ENCODE measurements at regions not wholly inside any gene's neighbourhood (a gene's known extent, or its start where the extent isn't known, plus 50 kb on each side); places are given as distances from the start of the nearest gene placed in this dataset.

- H3K4me3 ChIP-seq, result no peak overlapping the region
- H3K9me3 ChIP-seq, result no peaks in the 10 kb centered on the region
- H3K27me3 ChIP-seq, result peaks cover 95% of the 10 kb centered on the region
- DNase-seq, result no peak
- H3K36me3 ChIP-seq, result no peaks in the 10 kb centered on the region
Measured at GRCh38 chr17:79251824-79252223, 177.2 kb downstream of the ENGASE start.

GRCh38 chr17:79249929-79250521, 175.4 kb downstream of the ENGASE start:
- Histone ChIP-seq H3K4me3 (no peak overlapping the region), H3K9me3 (no peaks in the 10 kb centered on the region; the same call in 1 of the 2 replicates), H3K36me3 (no peaks in the 10 kb centered on the region), H3K27me3 (peaks cover 93% of the 10 kb centered on the region)
- no peak for DNase-seq

GRCh38 chr17:79248843-79249493, 174.3 kb downstream of the ENGASE start:
- H3K27me3 ChIP-seq, result peaks cover 87% of the 10 kb centered on the region

GRCh38 chr17:79246225-79247190, 171.9 kb downstream of the ENGASE start:
- Histone ChIP-seq H3K9me3 (peaks cover 2% of the 10 kb centered on the region; the same call in 1 of the 2 replicates), H3K36me3 (no peaks in the 10 kb centered on the region), H3K27me3 (peaks cover 81% of the 10 kb centered on the region), H3K4me3 (no peak overlapping the region)
- DNase-seq, result no peak

More at GRCh38 chr17:79248843-79249493, 174.3 kb downstream of the ENGASE start:
- H3K9me3 ChIP-seq, result peaks cover 2% of the 10 kb centered on the region; the same call in 1 of the 2 replicates
- H3K36me3 ChIP-seq, result no peaks in the 10 kb centered on the region
- DNase-seq, result no peak
- no peak overlapping the region for H3K4me3 ChIP-seq

GRCh38 chr17:79244665-79245064, 170.0 kb downstream of the ENGASE start:
- Histone ChIP-seq H3K9me3 (peaks cover 2% of the 10 kb centered on the region; the same call in 1 of the 2 replicates), H3K36me3 (no peaks in the 10 kb centered on the region), H3K27me3 (peaks cover 78% of the 10 kb centered on the region), H3K4me3 (no peak overlapping the region)
- no peak for DNase-seq

GRCh38 chr17:79243996-79244395, 169.4 kb downstream of the ENGASE start:
- DNase-seq, result no peak
- Histone ChIP-seq H3K36me3 (no peaks in the 10 kb centered on the region), H3K27me3 (peaks cover 78% of the 10 kb centered on the region), H3K4me3 (no peak overlapping the region), H3K9me3 (peaks cover 2% of the 10 kb centered on the region; the same call in 1 of the 2 replicates)

GRCh38 chr17:79243603-79243990, 169.0 kb downstream of the ENGASE start:
- Histone ChIP-seq H3K9me3 (peaks cover 2% of the 10 kb centered on the region; the same call in 1 of the 2 replicates), H3K4me3 (no peak overlapping the region), H3K36me3 (no peaks in the 10 kb centered on the region), H3K27me3 (peaks cover 78% of the 10 kb centered on the region)
- no peak for DNase-seq

GRCh38 chr17:79242873-79243602, 168.4 kb downstream of the ENGASE start:
- peaks cover 78% of the 10 kb centered on the region for H3K27me3 ChIP-seq
- DNase-seq, result no peak
- H3K9me3 ChIP-seq, result peaks cover 2% of the 10 kb centered on the region; the same call in 1 of the 2 replicates
- H3K4me3 ChIP-seq, result no peak overlapping the region
- H3K36me3 ChIP-seq, result no peaks in the 10 kb centered on the region

- Histone ChIP-seq H3K4me3 (no peak overlapping the region), H3K9me3 (peaks cover 2% of the 10 kb centered on the region; the same call in 1 of the 2 replicates), H3K27me3 (peaks cover 75% of the 10 kb centered on the region), H3K36me3 (no peaks in the 10 kb centered on the region)
- no peak for DNase-seq
Measured at GRCh38 chr17:79242393-79242792, 167.8 kb downstream of the ENGASE start.

- H3K36me3 ChIP-seq, result no peaks in the 10 kb centered on the region
- DNase-seq, result no peak
- peaks cover 2% of the 10 kb centered on the region; the same call in 1 of the 2 replicates for H3K9me3 ChIP-seq
- H3K4me3 ChIP-seq, result no peak overlapping the region
- H3K27me3 ChIP-seq, result peaks cover 77% of the 10 kb centered on the region
Measured at GRCh38 chr17:79241616-79242015, 167.0 kb downstream of the ENGASE start.

- Histone ChIP-seq H3K4me3 (no peak overlapping the region), H3K9me3 (no peaks in the 10 kb centered on the region), H3K27me3 (peaks cover 66% of the 10 kb centered on the region), H3K36me3 (no peaks in the 10 kb centered on the region)
- DNase-seq, result no peak
Measured at GRCh38 chr17:79239205-79239604, 164.6 kb downstream of the ENGASE start.

GRCh38 chr17:79237448-79238053, 162.9 kb downstream of the ENGASE start:
- no peaks in the 10 kb centered on the region for H3K36me3 ChIP-seq
- H3K9me3 ChIP-seq, result no peaks in the 10 kb centered on the region
- peaks cover 59% of the 10 kb centered on the region for H3K27me3 ChIP-seq
- DNase-seq, result no peak
- H3K4me3 ChIP-seq, result no peak overlapping the region

- no peaks in the 10 kb centered on the region for H3K36me3 ChIP-seq
- DNase-seq, result no peak
- peaks cover 53% of the 10 kb centered on the region for H3K27me3 ChIP-seq
- no peak overlapping the region for H3K4me3 ChIP-seq
- H3K9me3 ChIP-seq, result no peaks in the 10 kb centered on the region
Measured at GRCh38 chr17:79235808-79236207, 161.2 kb downstream of the ENGASE start.

GRCh38 chr17:79233916-79234551, 159.4 kb downstream of the ENGASE start:
- Histone ChIP-seq H3K9me3 (no peaks in the 10 kb centered on the region), H3K4me3 (no peak overlapping the region), H3K27me3 (peaks cover 42% of the 10 kb centered on the region), H3K36me3 (no peaks in the 10 kb centered on the region)
- no peak for DNase-seq

- Histone ChIP-seq H3K36me3 (no peaks in the 10 kb centered on the region), H3K4me3 (no peak overlapping the region), H3K27me3 (peaks cover 36% of the 10 kb centered on the region), H3K9me3 (no peaks in the 10 kb centered on the region)
- no peak for DNase-seq
Measured at GRCh38 chr17:79232957-79233356, 158.3 kb downstream of the ENGASE start.
